ENCODE measurements at regions not wholly inside any gene's neighbourhood (a gene's known extent, or its start where the extent isn't known, plus 50 kb on each side); places are given as distances from the start of the nearest gene placed in this dataset.

DNA sequence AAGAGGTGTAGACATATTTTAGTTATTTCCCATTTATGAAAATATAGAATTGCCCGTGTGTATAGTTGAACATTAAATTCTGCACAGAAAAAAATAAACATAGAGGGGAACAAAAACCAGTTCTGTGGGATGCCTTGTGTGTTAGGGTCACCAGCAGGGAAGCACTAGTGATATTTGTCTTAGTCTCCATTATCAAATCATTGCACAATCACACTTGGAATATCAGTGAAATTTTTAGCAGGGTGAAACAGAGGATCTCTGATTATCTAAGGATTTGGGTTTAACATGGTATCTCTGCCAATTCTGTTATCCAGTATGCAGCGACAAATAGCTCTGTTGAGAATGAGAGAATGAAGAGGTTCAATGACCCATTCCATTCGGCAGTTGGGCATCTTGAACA lies 496.0 kb upstream of the POM121L12 start:
- no peak for ATAC-seq
- DNase-seq, result no peak
- H3K27ac Mint-ChIP-seq, result no peak overlapping the region
- POLR2A ChIA-PET, result no interaction called here
- no peaks in the 10 kb centered on the region for H3K36me3 Mint-ChIP-seq (ENCODE audit: low read depth)
- no peaks in the 10 kb centered on the region for H3K4me1 Mint-ChIP-seq (ENCODE audit: low read depth)
- CTCF ChIA-PET, result no interaction called here
- H3K27me3 Mint-ChIP-seq (ENCODE audit: low read depth), result no peaks in the 10 kb centered on the region
- peaks cover 6% of the 10 kb centered on the region for H3K9me3 Mint-ChIP-seq (ENCODE audit: insufficient read depth)
- H3K4me3 Mint-ChIP-seq, result no peak overlapping the region

DNA sequence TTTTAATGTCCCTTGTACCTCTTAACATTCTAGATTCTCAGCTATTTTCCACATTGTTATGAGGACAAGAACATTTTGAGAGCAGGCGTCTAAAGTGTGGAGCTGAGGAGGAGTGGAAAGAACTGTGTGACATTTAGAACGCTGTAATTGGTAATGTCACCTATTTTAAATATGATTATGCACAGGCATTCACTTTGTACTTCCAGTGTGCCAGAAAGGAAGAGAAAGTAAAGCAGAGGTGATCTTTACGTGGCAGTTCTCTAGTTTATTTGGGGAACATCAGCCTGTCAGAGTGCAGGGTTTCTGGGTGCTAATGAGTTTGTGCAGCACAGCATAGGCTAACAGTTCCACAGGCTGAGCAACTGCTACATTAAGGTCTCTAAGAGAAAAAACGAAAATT lies 498.4 kb upstream of the POM121L12 start:
- POLR2A ChIA-PET, result no interaction called here
- no peak overlapping the region for H3K27ac Mint-ChIP-seq
- no peak overlapping the region for H3K4me3 Mint-ChIP-seq
- ATAC-seq (no peak), DNase-seq (no peak)
- CTCF ChIA-PET, result no interaction called here
- H3K9me3 Mint-ChIP-seq (ENCODE audit: insufficient read depth), result peaks cover 6% of the 10 kb centered on the region
- H3K27me3 Mint-ChIP-seq (ENCODE audit: low read depth), result no peaks in the 10 kb centered on the region
- no peaks in the 10 kb centered on the region for H3K4me1 Mint-ChIP-seq (ENCODE audit: low read depth)
- H3K36me3 Mint-ChIP-seq (ENCODE audit: low read depth), result no peaks in the 10 kb centered on the region

DNA sequence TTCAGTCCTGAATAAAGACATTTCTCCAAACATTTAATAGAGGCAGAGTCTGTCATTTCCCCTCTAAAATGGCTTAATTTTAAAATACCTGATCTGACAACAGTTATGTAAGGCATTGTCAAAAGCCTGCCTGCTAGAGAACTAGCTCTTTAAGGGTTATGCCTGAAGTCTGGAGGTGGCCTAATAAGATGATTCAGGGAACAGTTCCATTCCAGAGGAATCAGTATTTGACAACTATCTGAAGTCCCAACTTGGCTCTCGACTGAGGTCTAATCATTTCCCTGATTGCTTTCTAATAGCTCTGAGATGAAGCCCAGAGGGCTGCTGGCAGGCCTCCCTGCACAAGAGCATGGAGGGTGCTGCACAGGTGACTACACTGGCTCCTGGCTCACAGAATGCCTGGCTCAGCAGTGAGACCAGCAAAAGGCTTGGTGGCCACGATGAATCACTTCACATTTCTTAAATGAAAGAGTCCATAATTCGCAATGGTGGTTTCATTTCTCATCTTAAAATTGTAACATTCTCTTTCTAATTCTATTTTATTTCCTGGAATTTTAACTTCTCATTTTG lies 509.6 kb upstream of the POM121L12 start:
- ChIA-PET CTCF (no interaction called here), POLR2A (no interaction called here)
- ATAC-seq (no peak), DNase-seq (no peak)
- Mint-ChIP-seq H3K27me3 (ENCODE audit: low read depth) (no peaks in the 10 kb centered on the region), H3K4me3 (no peak overlapping the region), H3K36me3 (ENCODE audit: low read depth) (no peaks in the 10 kb centered on the region), H3K4me1 (ENCODE audit: low read depth) (no peaks in the 10 kb centered on the region), H3K27ac (no peak overlapping the region), H3K9me3 (ENCODE audit: insufficient read depth) (no peaks in the 10 kb centered on the region)

DNA sequence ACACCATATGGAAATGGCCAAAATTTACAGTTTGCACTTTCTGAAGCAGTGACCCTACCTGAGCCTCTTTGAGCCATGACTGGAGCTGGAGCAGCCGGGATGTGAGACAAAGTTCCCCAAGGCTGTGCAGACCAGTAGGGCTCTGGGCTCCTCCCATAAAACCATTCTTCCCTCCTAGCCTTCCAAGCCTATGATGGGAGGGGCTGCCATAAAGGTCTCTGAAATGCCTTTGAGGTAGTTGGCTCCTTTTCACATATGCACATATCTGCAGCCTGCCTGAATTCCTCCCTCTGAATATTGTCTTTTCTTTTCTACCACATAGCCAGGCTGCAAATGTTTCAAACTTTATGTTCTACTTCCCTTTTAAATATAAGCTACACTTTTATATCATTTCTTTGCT lies 516.6 kb upstream of the POM121L12 start:
- DNase-seq, result no peak
- no peak for ATAC-seq
- ChIA-PET POLR2A (no interaction called here), CTCF (no interaction called here)
- no peak overlapping the region for H3K4me3 Mint-ChIP-seq
- no peaks in the 10 kb centered on the region for H3K4me1 Mint-ChIP-seq (ENCODE audit: low read depth)
- no peaks in the 10 kb centered on the region for H3K36me3 Mint-ChIP-seq (ENCODE audit: low read depth)
- peaks cover 10% of the 10 kb centered on the region for H3K9me3 Mint-ChIP-seq (ENCODE audit: insufficient read depth)
- H3K27me3 Mint-ChIP-seq (ENCODE audit: low read depth), result no peaks in the 10 kb centered on the region
- H3K27ac Mint-ChIP-seq, result no peak overlapping the region

DNA sequence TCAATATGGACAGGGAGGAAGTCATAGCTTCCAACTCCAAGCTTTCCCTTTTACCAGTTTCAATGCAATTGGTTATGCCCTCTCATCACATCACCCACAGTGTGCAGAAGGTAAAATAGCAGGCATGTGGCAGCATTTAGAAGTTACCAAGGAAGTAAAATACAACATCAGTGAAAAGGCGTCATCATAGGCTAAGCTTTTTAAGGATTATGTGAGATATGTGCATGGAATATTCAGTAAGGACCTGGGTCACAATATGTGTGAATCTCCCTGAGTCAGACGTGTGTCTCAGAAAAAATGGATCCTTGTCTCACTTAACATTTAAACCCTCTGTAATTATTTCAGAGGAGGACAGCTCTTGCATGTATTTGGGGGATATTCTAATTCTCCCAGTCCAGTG lies 522.8 kb upstream of the POM121L12 start:
- H3K36me3 Mint-ChIP-seq (ENCODE audit: low read depth), result no peaks in the 10 kb centered on the region
- CTCF ChIA-PET, result no interaction called here
- H3K27ac Mint-ChIP-seq, result no peak overlapping the region
- H3K4me1 Mint-ChIP-seq (ENCODE audit: low read depth), result no peaks in the 10 kb centered on the region
- H3K27me3 Mint-ChIP-seq (ENCODE audit: low read depth), result no peaks in the 10 kb centered on the region
- ATAC-seq (no peak), DNase-seq (no peak)
- H3K4me3 Mint-ChIP-seq, result no peak overlapping the region
- POLR2A ChIA-PET, result no interaction called here
- H3K9me3 Mint-ChIP-seq (ENCODE audit: insufficient read depth), result peaks cover 9% of the 10 kb centered on the region

DNA sequence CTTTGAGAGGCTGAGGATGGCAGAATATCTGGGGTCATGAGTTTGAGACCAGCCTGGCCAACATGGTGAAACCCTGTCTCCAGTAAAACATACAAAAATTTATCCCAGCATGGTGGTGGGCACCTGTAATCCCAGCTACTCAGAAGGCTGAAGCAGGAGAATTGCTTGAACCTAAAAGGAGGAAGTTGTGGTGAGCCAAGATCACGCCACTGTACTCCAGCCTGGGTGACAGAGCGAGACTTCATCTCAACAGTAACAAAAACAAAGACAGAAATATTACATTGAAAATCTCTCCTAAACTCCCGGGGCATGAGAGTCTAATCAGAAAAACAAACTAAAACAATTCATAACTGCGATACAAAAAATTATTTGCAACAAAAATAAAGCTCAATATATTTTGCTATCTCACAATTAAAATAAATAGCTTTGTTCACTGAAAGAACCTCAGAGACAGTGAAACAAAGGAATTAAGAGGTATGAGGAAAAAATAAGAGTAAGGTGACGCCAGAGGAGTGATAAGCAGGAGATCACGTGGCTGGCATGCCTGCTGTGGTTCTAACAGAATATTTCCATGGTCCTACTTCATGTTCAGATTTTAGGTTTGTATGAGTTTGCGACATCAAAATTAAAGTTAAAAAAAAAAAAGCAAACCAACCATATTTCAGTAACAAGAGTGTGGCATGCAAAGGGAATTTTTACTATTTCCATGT lies 527.7 kb upstream of the POM121L12 start:
- DNase-seq (no peak), ATAC-seq (no peak)
- H3K36me3 Mint-ChIP-seq (ENCODE audit: low read depth), result no peaks in the 10 kb centered on the region
- no peaks in the 10 kb centered on the region for H3K27me3 Mint-ChIP-seq (ENCODE audit: low read depth)
- POLR2A ChIA-PET, result no interaction called here
- no peaks in the 10 kb centered on the region for H3K4me1 Mint-ChIP-seq (ENCODE audit: low read depth)
- peaks cover 5% of the 10 kb centered on the region for H3K9me3 Mint-ChIP-seq (ENCODE audit: insufficient read depth)
- CTCF ChIA-PET, result no interaction called here
- H3K27ac Mint-ChIP-seq, result no peak overlapping the region
- H3K4me3 Mint-ChIP-seq, result no peak overlapping the region

DNA sequence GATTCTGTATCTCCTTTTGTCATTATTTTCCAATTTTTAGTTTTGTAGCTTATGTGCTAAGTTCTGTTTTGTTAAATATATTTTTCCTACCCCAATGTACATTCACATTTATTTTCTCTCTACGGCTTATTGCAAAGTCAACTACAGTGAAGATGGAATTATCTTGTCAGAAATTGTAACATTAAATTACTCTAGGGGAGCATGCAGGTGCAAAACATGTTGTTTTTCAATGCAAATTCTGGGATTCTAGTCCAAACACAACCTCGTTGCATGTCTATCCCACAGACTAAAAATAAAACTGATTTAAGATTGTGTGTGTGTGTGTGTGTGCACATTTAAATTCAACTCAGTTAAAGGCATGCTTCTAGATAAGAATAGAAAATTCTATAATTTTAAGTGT lies 529.1 kb upstream of the POM121L12 start:
- ChIA-PET POLR2A (no interaction called here), CTCF (no interaction called here)
- no peak overlapping the region for H3K4me3 Mint-ChIP-seq
- H3K27me3 Mint-ChIP-seq (ENCODE audit: low read depth), result no peaks in the 10 kb centered on the region
- no peaks in the 10 kb centered on the region for H3K36me3 Mint-ChIP-seq (ENCODE audit: low read depth)
- peaks cover 5% of the 10 kb centered on the region for H3K9me3 Mint-ChIP-seq (ENCODE audit: insufficient read depth)
- DNase-seq, result no peak
- no peak for ATAC-seq
- no peak overlapping the region for H3K27ac Mint-ChIP-seq
- no peaks in the 10 kb centered on the region for H3K4me1 Mint-ChIP-seq (ENCODE audit: low read depth)

DNA sequence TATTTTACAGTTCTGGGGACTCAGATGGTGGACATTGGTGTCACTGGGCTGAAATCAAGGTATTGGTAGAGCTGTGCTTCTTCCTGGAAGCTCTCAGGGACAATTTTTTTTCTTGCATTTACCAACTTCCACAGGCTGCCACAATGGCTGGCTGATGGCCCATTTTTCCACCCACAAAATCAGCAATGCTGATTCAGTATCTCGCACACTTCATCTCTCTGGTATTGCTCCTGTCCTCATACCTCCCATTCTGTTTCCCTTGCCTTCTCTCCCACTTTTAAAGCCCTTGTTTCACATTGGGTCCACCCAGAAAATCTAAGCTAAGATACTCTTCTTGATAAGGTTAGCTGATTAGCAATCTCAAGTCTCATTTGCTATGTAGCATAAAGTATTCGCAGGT lies 530.9 kb upstream of the POM121L12 start:
- Mint-ChIP-seq H3K4me1 (ENCODE audit: low read depth) (no peaks in the 10 kb centered on the region), H3K36me3 (ENCODE audit: low read depth) (no peaks in the 10 kb centered on the region), H3K4me3 (no peak overlapping the region), H3K27ac (no peak overlapping the region), H3K27me3 (ENCODE audit: low read depth) (no peaks in the 10 kb centered on the region), H3K9me3 (ENCODE audit: insufficient read depth) (peaks cover 5% of the 10 kb centered on the region)
- ChIA-PET POLR2A (no interaction called here), CTCF (no interaction called here)
- ATAC-seq (no peak), DNase-seq (no peak)

DNA sequence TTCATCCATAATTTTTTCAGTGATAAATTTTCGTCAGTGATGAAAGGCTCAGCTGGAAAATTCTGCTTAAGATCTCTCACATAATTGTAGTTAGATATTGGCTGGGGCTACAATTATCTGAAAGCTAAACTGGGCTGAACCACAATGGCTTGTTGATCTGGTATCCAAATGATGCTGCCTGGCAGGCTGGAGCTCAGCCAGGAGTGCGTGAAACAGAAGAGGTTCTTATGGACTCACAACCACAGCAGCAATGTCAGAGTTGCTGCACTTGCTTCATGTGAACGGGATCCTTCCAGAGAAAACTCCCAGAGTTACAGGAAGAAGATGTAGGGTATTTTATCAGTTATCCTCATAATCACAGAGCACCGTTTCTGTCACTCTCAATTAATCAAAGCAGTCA lies 533.2 kb upstream of the POM121L12 start:
- ATAC-seq (no peak), DNase-seq (no peak)
- Mint-ChIP-seq H3K36me3 (ENCODE audit: low read depth) (no peaks in the 10 kb centered on the region), H3K4me1 (ENCODE audit: low read depth) (no peaks in the 10 kb centered on the region), H3K27me3 (ENCODE audit: low read depth) (no peaks in the 10 kb centered on the region), H3K9me3 (ENCODE audit: insufficient read depth) (peaks cover 5% of the 10 kb centered on the region), H3K27ac (no peak overlapping the region), H3K4me3 (no peak overlapping the region)
- ChIA-PET POLR2A (no interaction called here), CTCF (no interaction called here)

DNA sequence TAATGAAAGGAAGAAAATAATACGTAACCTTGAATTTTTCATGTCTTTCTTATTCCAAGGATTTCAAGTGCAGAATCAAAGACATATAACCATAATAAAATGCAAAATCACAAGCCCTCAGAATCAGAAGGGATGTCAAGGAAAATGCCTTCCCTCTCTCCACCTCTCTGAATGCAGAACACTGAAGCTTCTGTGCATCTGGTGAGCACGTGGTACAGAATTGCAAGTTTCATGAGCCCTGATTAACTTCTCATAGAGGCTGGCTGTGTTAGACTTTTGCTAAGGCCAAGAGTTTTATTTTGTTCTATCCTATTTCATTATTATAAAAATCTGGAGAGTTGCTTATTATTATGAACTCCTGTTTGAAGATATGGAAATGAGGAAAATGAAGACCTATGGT lies 533.7 kb upstream of the POM121L12 start:
- Mint-ChIP-seq H3K4me3 (no peak overlapping the region), H3K27me3 (ENCODE audit: low read depth) (no peaks in the 10 kb centered on the region), H3K36me3 (ENCODE audit: low read depth) (no peaks in the 10 kb centered on the region), H3K4me1 (ENCODE audit: low read depth) (no peaks in the 10 kb centered on the region), H3K27ac (no peak overlapping the region), H3K9me3 (ENCODE audit: insufficient read depth) (peaks cover 5% of the 10 kb centered on the region)
- DNase-seq (no peak), ATAC-seq (no peak)
- POLR2A ChIA-PET, result no interaction called here
- CTCF ChIA-PET, result no interaction called here

DNA sequence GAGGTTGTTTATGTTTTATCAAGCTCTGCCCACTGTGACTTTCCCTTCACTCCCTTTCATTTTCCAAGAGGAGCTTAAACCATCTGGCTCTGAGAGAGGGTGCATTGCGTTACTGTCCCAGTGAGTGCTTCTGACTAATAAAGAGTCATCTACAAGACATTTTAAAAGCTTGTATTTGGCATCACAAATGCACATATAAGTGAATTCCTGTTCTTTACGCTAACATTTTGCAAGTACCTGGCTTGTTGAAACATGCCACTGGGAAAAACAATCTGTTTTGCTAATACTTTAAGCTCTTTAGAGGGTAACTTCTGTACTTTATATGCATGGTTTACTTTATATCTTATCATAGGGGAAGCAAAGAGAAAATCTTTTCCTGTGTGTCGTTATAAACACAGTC lies 534.6 kb upstream of the POM121L12 start:
- no peak for ATAC-seq
- CTCF ChIA-PET, result no interaction called here
- Mint-ChIP-seq H3K4me1 (ENCODE audit: low read depth) (no peaks in the 10 kb centered on the region), H3K36me3 (ENCODE audit: low read depth) (no peaks in the 10 kb centered on the region), H3K9me3 (ENCODE audit: insufficient read depth) (peaks cover 5% of the 10 kb centered on the region), H3K27ac (no peak overlapping the region), H3K4me3 (no peak overlapping the region), H3K27me3 (ENCODE audit: low read depth) (no peaks in the 10 kb centered on the region)
- POLR2A ChIA-PET, result no interaction called here
- no peak for DNase-seq

DNA sequence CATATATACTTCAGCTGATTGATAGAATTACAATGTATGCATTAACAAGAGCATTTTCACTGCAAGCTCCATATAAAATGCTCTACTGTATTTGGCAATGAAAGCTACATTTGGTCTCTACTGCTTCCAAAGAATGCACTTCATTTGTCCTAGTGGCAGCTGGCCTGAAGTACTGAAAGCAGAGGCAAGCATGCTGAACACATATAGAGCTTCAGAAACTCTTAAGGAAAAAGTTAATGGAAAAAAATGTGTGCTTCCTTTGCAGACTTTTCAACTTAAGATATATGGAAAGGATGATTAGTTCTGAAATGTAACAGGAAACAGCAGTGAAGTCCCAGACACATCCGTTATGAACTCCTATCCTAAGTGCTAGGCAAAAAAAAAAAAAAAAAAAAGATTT lies 537.1 kb upstream of the POM121L12 start:
- H3K9me3 Mint-ChIP-seq (ENCODE audit: insufficient read depth), result no peaks in the 10 kb centered on the region
- DNase-seq, result no peak
- POLR2A ChIA-PET, result no interaction called here
- H3K36me3 Mint-ChIP-seq (ENCODE audit: low read depth), result no peaks in the 10 kb centered on the region
- no peak for ATAC-seq
- CTCF ChIA-PET, result no interaction called here
- no peak overlapping the region for H3K27ac Mint-ChIP-seq
- H3K27me3 Mint-ChIP-seq (ENCODE audit: low read depth), result no peaks in the 10 kb centered on the region
- no peak overlapping the region for H3K4me3 Mint-ChIP-seq
- no peaks in the 10 kb centered on the region for H3K4me1 Mint-ChIP-seq (ENCODE audit: low read depth)

DNA sequence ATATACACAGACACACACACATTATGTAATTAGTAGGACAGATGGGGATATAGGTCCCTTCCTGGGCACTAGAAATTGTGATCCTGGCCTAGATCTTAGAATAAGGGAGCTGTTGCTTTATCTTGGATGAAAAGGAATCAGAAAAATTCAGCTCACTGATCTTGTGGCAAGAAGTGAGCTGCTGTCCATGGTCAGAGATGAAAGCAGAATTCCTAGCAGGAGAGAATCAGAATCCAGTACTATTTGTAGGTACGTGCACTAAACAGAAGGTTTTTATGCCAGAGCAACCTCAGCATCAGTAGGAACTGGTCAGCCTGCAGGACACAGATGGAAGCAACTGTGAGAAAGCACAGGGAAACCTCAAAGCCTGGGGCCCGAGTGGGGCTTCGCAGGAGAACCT lies 549.2 kb upstream of the POM121L12 start:
- H3K4me1 Mint-ChIP-seq (ENCODE audit: low read depth), result no peaks in the 10 kb centered on the region
- H3K27ac Mint-ChIP-seq, result no peak overlapping the region
- DNase-seq, result no peak
- CTCF ChIA-PET, result no interaction called here
- H3K4me3 Mint-ChIP-seq, result no peak overlapping the region
- H3K36me3 Mint-ChIP-seq (ENCODE audit: low read depth), result no peaks in the 10 kb centered on the region
- H3K27me3 Mint-ChIP-seq (ENCODE audit: low read depth), result no peaks in the 10 kb centered on the region
- no peak for ATAC-seq
- H3K9me3 Mint-ChIP-seq (ENCODE audit: insufficient read depth), result no peaks in the 10 kb centered on the region
- POLR2A ChIA-PET, result no interaction called here

Data from activated CD8-positive, alpha-beta T cell treated with anti-CD3 and anti-CD28 coated beads, Interleukin-2, amount 10 ng/mL, durations not matched to agents 7 days and 5 days (primary cell).